ENCODE measurements at regions not wholly inside any gene's neighbourhood (a gene's known extent, or its start where the extent isn't known, plus 50 kb on each side); places are given as distances from the start of the nearest gene placed in this dataset.
"Not testable (repeated sequence)": the region's sequence is repeated elsewhere in the genome, so short reads cannot be mapped to it uniquely, and the experiment has no call there.

- no peaks in the 10 kb centered on the region for H3K4me1 ChIP-seq (ENCODE audit: control insufficient read depth in 3 of 3, insufficient read depth in 2 of 3, low read depth in 1 of 3, low read length in 2 of 3)
- no peaks in the 10 kb centered on the region for H3K36me3 ChIP-seq (ENCODE audit: control insufficient read depth in 3 of 3, insufficient read depth in 2 of 3, low read depth in 1 of 3, low read length in 3 of 3)
- H3K4me3 ChIP-seq (ENCODE audit: low read depth in 1 of 3, low read length in 3 of 3) = no peak overlapping the region
- no peaks in the 10 kb centered on the region for H3K27me3 ChIP-seq (ENCODE audit: control insufficient read depth in 3 of 3, insufficient read depth in 3 of 3, low read length in 3 of 3)
- FAIRE-seq (no peak), DNase-seq (no peak)
- H3K27ac ChIP-seq (ENCODE audit: low read depth in 1 of 3, low read length in 2 of 3) = no peak overlapping the region
- H3K9me3 ChIP-seq (ENCODE audit: control insufficient read depth in 2 of 2, insufficient read depth in 1 of 2, low read depth in 1 of 2, low read length in 1 of 2) = no peaks in the 10 kb centered on the region
- 78 to 93% (median 82%) methylated on average over 1 of the region's 1 CpG for WGBS, 3 donors
These were observed 235.2 kb upstream of the DAB2 start for GRCh38 chr5:39660020-39660419.

GRCh38 chr5:39658866-39659265 is 234.1 kb upstream of the DAB2 start:
- Histone ChIP-seq H3K27ac (ENCODE audit: low read depth in 1 of 3, low read length in 2 of 3) (no peak overlapping the region), H3K4me3 (ENCODE audit: low read depth in 1 of 3, low read length in 3 of 3) (no peak overlapping the region), H3K9me3 (ENCODE audit: control insufficient read depth in 2 of 2, insufficient read depth in 1 of 2, low read depth in 1 of 2, low read length in 1 of 2) (no peaks in the 10 kb centered on the region), H3K36me3 (ENCODE audit: control insufficient read depth in 3 of 3, insufficient read depth in 2 of 3, low read depth in 1 of 3, low read length in 3 of 3) (no peaks in the 10 kb centered on the region), H3K27me3 (ENCODE audit: control insufficient read depth in 3 of 3, insufficient read depth in 3 of 3, low read length in 3 of 3) (no peaks in the 10 kb centered on the region), H3K4me1 (ENCODE audit: control insufficient read depth in 3 of 3, insufficient read depth in 2 of 3, low read depth in 1 of 3, low read length in 2 of 3) (no peaks in the 10 kb centered on the region)
- FAIRE-seq (no peak), DNase-seq (no peak)
- 90 to 91% (median 90%) methylated on average over 4 of the region's 4 CpGs for WGBS, 3 donors

- peak; percentile 33 for FAIRE-seq
- no peaks in the 10 kb centered on the region for H3K9me3 ChIP-seq (ENCODE audit: control insufficient read depth in 2 of 2, insufficient read depth in 1 of 2, low read depth in 1 of 2, low read length in 1 of 2)
- no peaks in the 10 kb centered on the region for H3K36me3 ChIP-seq (ENCODE audit: control insufficient read depth in 3 of 3, insufficient read depth in 2 of 3, low read depth in 1 of 3, low read length in 3 of 3)
- WGBS, 3 donors = 66 to 80% (median 72%) methylated on average over 1 of the region's 1 CpG
- DNase-seq = no peak
- no peaks in the 10 kb centered on the region for H3K27me3 ChIP-seq (ENCODE audit: control insufficient read depth in 3 of 3, insufficient read depth in 3 of 3, low read length in 3 of 3)
- H3K27ac ChIP-seq (ENCODE audit: low read depth in 1 of 3, low read length in 2 of 3) = no peak overlapping the region
- no peaks in the 10 kb centered on the region for H3K4me1 ChIP-seq (ENCODE audit: control insufficient read depth in 3 of 3, insufficient read depth in 2 of 3, low read depth in 1 of 3, low read length in 2 of 3)
- no peak overlapping the region for H3K4me3 ChIP-seq (ENCODE audit: low read depth in 1 of 3, low read length in 3 of 3)
These were observed 233.2 kb upstream of the DAB2 start for GRCh38 chr5:39657943-39658342.

GRCh38 chr5:39656600-39656999 is 231.8 kb upstream of the DAB2 start:
- Histone ChIP-seq H3K27ac (ENCODE audit: low read depth in 1 of 3, low read length in 2 of 3) (no peak overlapping the region), H3K9me3 (ENCODE audit: control insufficient read depth in 2 of 2, insufficient read depth in 1 of 2, low read depth in 1 of 2, low read length in 1 of 2) (peaks cover 0 to 4% of the 10 kb centered on the region in 2 donors), H3K36me3 (ENCODE audit: control insufficient read depth in 3 of 3, insufficient read depth in 2 of 3, low read depth in 1 of 3, low read length in 3 of 3) (no peaks in the 10 kb centered on the region), H3K4me3 (ENCODE audit: low read depth in 1 of 3, low read length in 3 of 3) (no peak overlapping the region), H3K4me1 (ENCODE audit: control insufficient read depth in 3 of 3, insufficient read depth in 2 of 3, low read depth in 1 of 3, low read length in 2 of 3) (no peaks in the 10 kb centered on the region), H3K27me3 (ENCODE audit: control insufficient read depth in 3 of 3, insufficient read depth in 3 of 3, low read length in 3 of 3) (no peaks in the 10 kb centered on the region)
- FAIRE-seq (no peak), DNase-seq (no peak)

GRCh38 chr5:39654715-39655114 is 229.9 kb upstream of the DAB2 start:
- DNase-seq = no peak
- Histone ChIP-seq H3K4me3 (ENCODE audit: low read depth in 1 of 3, low read length in 3 of 3) (no peak overlapping the region), H3K36me3 (ENCODE audit: control insufficient read depth in 3 of 3, insufficient read depth in 2 of 3, low read depth in 1 of 3, low read length in 3 of 3) (no peaks in the 10 kb centered on the region), H3K9me3 (ENCODE audit: control insufficient read depth in 2 of 2, insufficient read depth in 1 of 2, low read depth in 1 of 2, low read length in 1 of 2) (peaks cover 0 to 4% of the 10 kb centered on the region in 2 donors), H3K27ac (ENCODE audit: low read depth in 1 of 3, low read length in 2 of 3) (no peak overlapping the region), H3K4me1 (ENCODE audit: control insufficient read depth in 3 of 3, insufficient read depth in 2 of 3, low read depth in 1 of 3, low read length in 2 of 3) (no peaks in the 10 kb centered on the region), H3K27me3 (ENCODE audit: control insufficient read depth in 3 of 3, insufficient read depth in 3 of 3, low read length in 3 of 3) (no peaks in the 10 kb centered on the region)
- 86 to 87% (median 86%) methylated on average over 4 of the region's 4 CpGs for WGBS, 3 donors
- no peak for FAIRE-seq

GRCh38 chr5:39652481-39652880 is 227.7 kb upstream of the DAB2 start:
- DNase-seq; H3K27ac ChIP-seq (ENCODE audit: low read depth in 1 of 3, low read length in 2 of 3); H3K4me1 ChIP-seq (ENCODE audit: control insufficient read depth in 3 of 3, insufficient read depth in 2 of 3, low read depth in 1 of 3, low read length in 2 of 3); H3K27me3 ChIP-seq (ENCODE audit: control insufficient read depth in 3 of 3, insufficient read depth in 3 of 3, low read length in 3 of 3); H3K9me3 ChIP-seq (ENCODE audit: control insufficient read depth in 2 of 2, insufficient read depth in 1 of 2, low read depth in 1 of 2, low read length in 1 of 2); FAIRE-seq; H3K4me3 ChIP-seq (ENCODE audit: low read depth in 1 of 3, low read length in 3 of 3); H3K36me3 ChIP-seq (ENCODE audit: control insufficient read depth in 3 of 3, insufficient read depth in 2 of 3, low read depth in 1 of 3, low read length in 3 of 3): not testable (repeated sequence)
- 74 to 83% (median 78%) methylated on average over 6 of the region's 6 CpGs for WGBS, 3 donors

- H3K36me3 ChIP-seq (ENCODE audit: control insufficient read depth in 3 of 3, insufficient read depth in 2 of 3, low read depth in 1 of 3, low read length in 3 of 3) = no peaks in the 10 kb centered on the region
- 88 to 97% (median 92%) methylated on average over 4 of the region's 4 CpGs for WGBS, 3 donors
- FAIRE-seq (no peak), DNase-seq (no peak)
- peaks cover 0 to 3% (median 0%) of the 10 kb centered on the region in 3 donors for H3K4me1 ChIP-seq (ENCODE audit: control insufficient read depth in 3 of 3, insufficient read depth in 2 of 3, low read depth in 1 of 3, low read length in 2 of 3)
- H3K27me3 ChIP-seq (ENCODE audit: control insufficient read depth in 3 of 3, insufficient read depth in 3 of 3, low read length in 3 of 3) = no peaks in the 10 kb centered on the region
- H3K9me3 ChIP-seq (ENCODE audit: control insufficient read depth in 2 of 2, insufficient read depth in 1 of 2, low read depth in 1 of 2, low read length in 1 of 2) = peaks cover 0 to 4% of the 10 kb centered on the region in 2 donors
- H3K27ac ChIP-seq (ENCODE audit: low read depth in 1 of 3, low read length in 2 of 3) = no peak overlapping the region
- H3K4me3 ChIP-seq (ENCODE audit: low read depth in 1 of 3, low read length in 3 of 3) = no peak overlapping the region
These were observed 227.3 kb upstream of the DAB2 start for GRCh38 chr5:39652036-39652435.

- 79 to 85% (median 79%) methylated on average over 1 of the region's 1 CpG for WGBS, 3 donors
- peaks cover 0 to 4% of the 10 kb centered on the region in 2 donors for H3K9me3 ChIP-seq (ENCODE audit: control insufficient read depth in 2 of 2, insufficient read depth in 1 of 2, low read depth in 1 of 2, low read length in 1 of 2)
- no peak for DNase-seq
- no peak overlapping the region for H3K27ac ChIP-seq (ENCODE audit: low read depth in 1 of 3, low read length in 2 of 3)
- H3K27me3 ChIP-seq (ENCODE audit: control insufficient read depth in 3 of 3, insufficient read depth in 3 of 3, low read length in 3 of 3) = no peaks in the 10 kb centered on the region
- peaks cover 0 to 3% (median 0%) of the 10 kb centered on the region in 3 donors for H3K4me1 ChIP-seq (ENCODE audit: control insufficient read depth in 3 of 3, insufficient read depth in 2 of 3, low read depth in 1 of 3, low read length in 2 of 3)
- H3K36me3 ChIP-seq (ENCODE audit: control insufficient read depth in 3 of 3, insufficient read depth in 2 of 3, low read depth in 1 of 3, low read length in 3 of 3) = no peaks in the 10 kb centered on the region
- FAIRE-seq = no peak
- no peak overlapping the region for H3K4me3 ChIP-seq (ENCODE audit: low read depth in 1 of 3, low read length in 3 of 3)
These were observed 225.4 kb upstream of the DAB2 start for GRCh38 chr5:39650008-39650762.

- DNase-seq (peak; percentile 65 to 83), FAIRE-seq (no peak)
- no peak overlapping the region for H3K27ac ChIP-seq (ENCODE audit: low read depth in 1 of 3, low read length in 2 of 3)
- WGBS, 3 donors = 31 to 73% (median 54%) methylated on average over 7 of the region's 7 CpGs
- peaks cover 0 to 4% of the 10 kb centered on the region in 2 donors for H3K9me3 ChIP-seq (ENCODE audit: control insufficient read depth in 2 of 2, insufficient read depth in 1 of 2, low read depth in 1 of 2, low read length in 1 of 2)
- H3K27me3 ChIP-seq (ENCODE audit: control insufficient read depth in 3 of 3, insufficient read depth in 3 of 3, low read length in 3 of 3) = no peaks in the 10 kb centered on the region
- no peak overlapping the region for H3K4me3 ChIP-seq (ENCODE audit: low read depth in 1 of 3, low read length in 3 of 3)
- no peaks in the 10 kb centered on the region for H3K36me3 ChIP-seq (ENCODE audit: control insufficient read depth in 3 of 3, insufficient read depth in 2 of 3, low read depth in 1 of 3, low read length in 3 of 3)
- peaks cover 0 to 3% (median 0%) of the 10 kb centered on the region in 3 donors for H3K4me1 ChIP-seq (ENCODE audit: control insufficient read depth in 3 of 3, insufficient read depth in 2 of 3, low read depth in 1 of 3, low read length in 2 of 3)
These were observed 224.1 kb upstream of the DAB2 start for GRCh38 chr5:39648848-39649227.
